ENCODE measurements at regions not wholly inside any gene's neighbourhood (a gene's known extent, or its start where the extent isn't known, plus 50 kb on each side); places are given as distances from the start of the nearest gene placed in this dataset.
"Not testable (repeated sequence)": the region's sequence is repeated elsewhere in the genome, so short reads cannot be mapped to it uniquely, and the experiment has no call there.

DNA sequence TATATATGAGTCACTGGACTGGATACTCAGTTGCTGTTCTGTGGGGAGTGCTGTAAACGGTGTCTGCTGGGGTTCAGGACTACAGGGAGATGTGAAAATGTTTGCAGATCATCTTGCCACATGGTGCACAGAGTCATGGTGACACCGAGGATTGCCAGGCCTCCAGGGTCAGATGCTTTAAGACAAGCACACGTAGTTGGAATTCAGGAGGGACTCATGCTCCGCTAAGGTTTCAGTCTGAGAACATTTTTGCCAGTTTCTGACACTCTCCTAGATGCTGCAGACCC is 211.3 kb downstream of the CXCL12 start:
- no peak for DNase-seq (ENCODE audit: low read depth)

DNA sequence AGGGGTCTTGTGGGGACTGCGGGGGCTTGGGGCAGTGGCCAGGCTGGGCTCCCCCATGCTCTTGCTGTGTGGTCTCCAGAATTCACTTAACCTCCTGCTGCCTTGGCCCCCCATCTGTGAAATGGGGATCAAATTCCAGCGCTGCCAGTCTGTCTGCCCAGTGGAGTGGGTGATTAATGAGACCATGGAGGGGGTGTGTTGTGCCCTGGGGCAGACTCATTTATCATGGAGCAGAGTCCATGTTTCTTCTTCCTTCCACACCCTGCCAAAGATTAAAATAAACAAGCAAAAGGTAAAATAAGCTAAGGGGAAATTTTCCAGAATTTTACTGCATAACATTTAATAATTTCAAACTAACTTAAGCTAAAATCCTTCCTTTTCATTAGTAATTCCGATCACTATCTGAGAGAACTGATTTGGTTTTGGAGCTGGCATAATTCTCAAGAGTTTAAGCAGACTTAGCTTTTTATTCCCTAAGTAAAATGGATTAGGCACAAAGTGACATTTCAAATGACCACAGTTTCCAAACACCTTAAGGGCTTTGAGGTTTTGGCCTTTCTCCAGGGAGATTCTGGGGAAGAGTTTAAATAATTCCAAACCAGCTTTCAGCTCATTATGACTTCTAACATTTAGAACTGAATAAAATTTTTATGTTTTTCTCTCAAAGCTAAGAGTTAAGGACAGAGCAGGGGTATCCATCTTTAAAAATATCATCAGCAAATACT is 211.9 kb downstream of the CXCL12 start:
- DNase-seq (ENCODE audit: low read depth) = no peak

DNA sequence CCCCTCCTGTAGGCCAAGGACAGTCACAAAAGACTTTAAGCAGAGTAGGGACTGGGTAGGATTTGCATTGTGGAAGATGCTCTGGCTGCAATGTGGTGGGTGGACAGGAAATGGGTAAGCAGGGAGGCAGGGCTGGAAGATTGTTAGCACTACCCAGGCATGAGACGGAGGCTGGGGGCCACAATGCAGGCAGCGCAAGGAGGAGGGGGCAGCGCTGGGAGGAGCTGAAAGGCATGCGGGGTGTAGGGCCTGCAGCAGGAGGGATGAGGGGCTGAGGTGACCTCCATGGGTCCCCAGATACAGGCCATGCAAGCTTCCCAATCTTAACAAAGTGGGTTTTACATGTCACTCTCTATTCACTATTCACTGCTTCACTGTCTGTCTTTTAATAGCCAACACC is 213.1 kb downstream of the CXCL12 start:
- no peak for DNase-seq (ENCODE audit: low read depth)

DNA sequence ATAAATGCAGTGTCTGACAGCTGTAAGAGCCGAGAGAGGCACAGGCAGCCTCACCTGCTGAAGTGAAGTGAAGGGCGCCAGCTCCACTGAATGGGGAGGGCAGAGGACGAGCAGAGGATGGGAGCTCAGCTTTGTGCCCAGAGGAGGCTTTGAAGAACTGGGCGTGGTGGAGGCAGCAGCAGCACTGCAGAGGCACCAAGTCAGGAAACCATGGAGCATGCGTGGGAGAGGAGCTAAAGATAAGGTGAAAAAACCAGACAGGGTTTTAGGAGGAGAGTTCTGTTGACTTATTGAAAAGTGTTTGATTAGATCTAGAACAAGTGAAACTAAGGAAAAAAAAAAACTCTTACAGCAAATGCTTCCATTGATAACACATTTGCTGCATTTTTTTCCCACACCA is 216.4 kb downstream of the CXCL12 start:
- no peak for DNase-seq (ENCODE audit: low read depth)

DNA sequence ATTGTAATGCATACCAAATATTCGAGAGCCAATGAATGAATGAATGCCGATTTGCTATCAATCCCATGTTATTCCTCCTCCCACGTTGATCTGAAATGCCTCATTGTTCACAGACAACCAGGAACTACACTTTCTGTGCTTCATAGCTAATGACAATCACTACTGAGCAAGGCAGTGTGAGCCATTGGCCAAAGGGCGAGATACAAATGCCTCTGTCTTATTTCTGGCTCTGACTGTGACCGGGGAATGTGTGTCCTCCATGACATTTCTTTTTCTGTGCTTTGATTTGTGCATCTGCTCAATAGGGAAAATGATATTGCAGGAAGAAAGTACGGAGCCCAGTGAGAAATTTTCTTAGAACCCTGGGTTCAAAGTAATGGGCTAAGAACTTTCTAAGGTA is 217.1 kb downstream of the CXCL12 start:
- DNase-seq (ENCODE audit: low read depth) = no peak

DNA sequence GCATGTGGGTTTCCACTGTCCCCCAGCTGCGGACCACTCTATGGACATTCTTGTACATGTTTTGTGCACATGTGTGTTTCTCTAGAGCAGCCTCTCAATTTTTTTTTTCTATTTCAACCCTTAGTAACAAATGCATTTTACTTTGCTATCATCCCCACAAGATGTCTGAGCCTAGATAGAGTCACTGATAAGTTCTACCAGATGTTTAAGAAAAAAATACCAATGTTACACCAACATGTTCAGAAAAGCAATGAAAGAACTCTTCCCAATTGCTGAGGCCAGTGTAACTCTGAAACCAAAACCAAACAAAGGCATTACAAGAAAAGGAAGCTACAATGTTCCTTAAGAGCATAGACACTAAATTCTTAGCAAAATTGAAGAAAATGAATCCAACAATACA is 218.5 kb downstream of the CXCL12 start:
- DNase-seq (ENCODE audit: low read depth) = no peak

DNA sequence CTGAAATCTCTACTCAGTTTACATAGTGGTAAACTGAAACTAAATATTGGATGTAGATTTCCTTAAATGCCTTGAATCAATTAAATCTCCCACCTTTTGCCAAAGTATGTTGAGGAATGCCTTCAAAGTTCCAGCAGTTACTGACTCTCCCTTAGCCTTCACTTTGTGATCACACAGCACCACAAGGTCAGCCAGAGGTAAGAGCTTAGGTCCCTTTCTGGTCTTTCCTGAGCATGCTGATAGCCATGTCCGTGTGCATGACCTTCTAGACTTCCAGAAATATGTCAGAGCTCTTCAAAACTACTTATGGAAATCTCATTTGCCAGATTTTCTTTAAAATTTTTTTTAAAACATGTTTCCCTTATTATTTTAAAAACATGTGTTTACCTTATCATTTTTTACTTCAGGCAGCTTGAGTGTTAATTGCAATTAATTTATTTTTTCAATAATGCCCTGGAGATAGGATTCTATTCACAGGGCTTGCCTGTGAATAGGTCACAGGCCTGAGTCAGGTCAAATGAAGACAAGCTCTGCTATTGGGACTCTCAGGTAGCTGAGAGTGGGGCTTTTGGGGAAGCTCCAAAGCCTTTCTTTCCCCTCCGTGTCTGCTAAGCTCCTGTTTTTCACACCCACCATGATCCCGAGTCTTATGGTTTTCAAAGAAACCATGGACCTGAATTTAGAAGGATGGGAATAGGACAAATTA is 220.5 kb downstream of the CXCL12 start:
- DNase-seq (ENCODE audit: low read depth) = no peak

DNA sequence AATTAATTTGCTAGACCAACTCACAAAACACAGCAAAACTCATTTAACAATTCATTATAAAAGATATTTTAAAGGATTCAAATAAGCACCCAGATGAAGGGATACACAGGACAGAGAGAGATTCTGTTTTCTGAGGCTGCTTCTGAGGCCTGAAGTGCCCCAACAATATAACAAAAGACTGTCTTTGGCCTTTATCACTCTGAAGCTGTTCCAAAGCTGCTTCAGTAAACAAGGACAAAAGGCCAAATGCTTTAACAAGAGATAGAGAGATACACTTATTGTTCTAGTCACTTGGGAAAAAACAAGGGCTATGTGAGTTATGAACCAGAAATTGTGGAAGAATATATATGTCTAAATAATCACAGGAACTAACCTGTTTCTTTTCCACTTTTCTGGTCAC is 223.7 kb downstream of the CXCL12 start:
- DNase-seq (ENCODE audit: low read depth) = no peak

DNA sequence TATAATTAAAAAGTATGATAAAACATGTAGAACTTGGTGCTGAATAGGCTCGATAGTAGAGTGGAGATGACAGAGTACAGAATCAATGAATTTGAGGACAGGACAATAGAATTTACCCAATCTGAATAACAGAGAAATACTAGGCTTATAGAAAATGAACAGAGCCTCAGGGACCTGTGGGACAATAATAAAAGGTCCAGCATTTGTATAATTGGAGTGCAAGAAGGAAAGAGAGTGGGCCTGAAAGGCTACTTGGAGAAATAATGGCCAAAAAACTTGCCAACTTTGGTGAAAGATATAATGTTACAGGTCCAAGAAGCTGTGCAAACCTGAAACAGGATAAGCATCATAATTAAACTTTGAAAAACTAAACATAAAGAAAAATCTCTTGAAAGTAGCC is 227.3 kb downstream of the CXCL12 start:
- no peak for DNase-seq (ENCODE audit: low read depth)

DNA sequence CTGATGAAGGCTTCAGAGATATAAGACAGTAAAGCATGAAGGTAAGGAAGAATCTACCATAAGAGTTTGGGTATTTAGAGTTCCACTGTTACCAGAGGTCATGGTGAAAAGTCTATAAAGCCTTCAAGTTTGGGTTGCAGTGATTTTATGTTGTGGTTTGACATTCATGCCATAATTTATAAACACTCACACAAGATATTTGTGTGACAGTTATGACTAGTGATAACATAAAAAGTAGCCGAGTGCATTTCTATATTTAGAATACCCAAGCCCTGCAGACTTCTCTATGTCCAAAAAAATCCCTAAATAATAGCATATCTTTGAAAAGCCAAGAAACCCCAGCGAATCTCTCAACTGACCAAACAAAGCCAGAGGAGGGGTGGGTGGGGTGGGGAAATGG is 229.9 kb downstream of the CXCL12 start:
- DNase-seq (ENCODE audit: low read depth) = no peak

DNA sequence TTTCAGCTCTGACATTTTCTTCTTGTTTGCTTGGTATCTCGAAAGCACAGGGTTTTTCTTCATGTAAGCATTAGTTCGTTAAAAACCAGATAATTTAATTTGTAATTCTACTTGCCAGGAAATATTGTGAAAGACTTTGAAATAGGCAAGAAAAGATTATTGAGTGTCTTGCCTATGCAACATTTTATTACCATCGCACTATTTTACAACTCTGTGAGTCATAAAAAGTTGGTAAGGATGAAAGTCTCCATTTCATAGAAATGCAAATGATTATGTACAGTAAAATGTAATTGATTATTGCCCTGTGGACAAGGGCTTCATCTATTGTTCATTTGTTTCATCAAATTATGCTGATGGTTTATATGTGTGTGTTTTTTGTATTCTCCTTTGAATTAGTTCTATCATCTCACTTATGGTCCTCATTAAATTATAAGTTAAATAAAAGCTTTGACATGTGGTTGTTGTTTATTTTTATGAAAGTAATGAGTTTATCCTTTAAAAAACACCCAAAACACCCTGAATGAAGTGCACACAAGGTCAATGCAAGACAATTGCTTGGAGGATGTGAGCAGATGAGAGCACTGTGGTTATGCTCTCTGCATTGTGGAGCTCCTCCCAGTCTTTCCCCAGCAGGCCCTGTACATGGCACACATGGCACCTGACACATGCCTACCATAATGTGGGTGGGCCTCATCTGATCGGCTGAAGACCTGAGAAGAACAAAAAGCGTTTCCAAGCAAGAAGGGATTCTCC is 230.8 kb downstream of the CXCL12 start:
- no peak for DNase-seq (ENCODE audit: low read depth)

DNA sequence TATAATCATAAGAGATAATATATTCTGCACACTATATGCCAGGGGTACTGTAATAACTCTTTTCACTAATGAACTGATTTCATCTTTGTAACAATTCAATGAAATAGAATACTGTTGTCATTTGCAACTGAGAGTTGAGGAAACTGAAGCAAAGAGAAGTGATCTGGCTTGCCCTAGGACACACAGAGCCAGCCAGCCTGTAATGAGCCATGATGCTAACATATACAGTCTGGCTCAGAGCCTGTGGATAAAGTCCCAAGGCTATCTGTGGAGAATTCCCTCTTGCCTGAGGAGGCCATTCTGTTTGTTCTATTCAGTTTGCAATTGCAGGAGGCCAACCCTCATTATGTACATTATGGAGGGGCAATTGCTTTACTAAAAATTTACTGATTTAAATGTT is 241.3 kb downstream of the CXCL12 start:
- no peak for DNase-seq (ENCODE audit: low read depth)

DNA sequence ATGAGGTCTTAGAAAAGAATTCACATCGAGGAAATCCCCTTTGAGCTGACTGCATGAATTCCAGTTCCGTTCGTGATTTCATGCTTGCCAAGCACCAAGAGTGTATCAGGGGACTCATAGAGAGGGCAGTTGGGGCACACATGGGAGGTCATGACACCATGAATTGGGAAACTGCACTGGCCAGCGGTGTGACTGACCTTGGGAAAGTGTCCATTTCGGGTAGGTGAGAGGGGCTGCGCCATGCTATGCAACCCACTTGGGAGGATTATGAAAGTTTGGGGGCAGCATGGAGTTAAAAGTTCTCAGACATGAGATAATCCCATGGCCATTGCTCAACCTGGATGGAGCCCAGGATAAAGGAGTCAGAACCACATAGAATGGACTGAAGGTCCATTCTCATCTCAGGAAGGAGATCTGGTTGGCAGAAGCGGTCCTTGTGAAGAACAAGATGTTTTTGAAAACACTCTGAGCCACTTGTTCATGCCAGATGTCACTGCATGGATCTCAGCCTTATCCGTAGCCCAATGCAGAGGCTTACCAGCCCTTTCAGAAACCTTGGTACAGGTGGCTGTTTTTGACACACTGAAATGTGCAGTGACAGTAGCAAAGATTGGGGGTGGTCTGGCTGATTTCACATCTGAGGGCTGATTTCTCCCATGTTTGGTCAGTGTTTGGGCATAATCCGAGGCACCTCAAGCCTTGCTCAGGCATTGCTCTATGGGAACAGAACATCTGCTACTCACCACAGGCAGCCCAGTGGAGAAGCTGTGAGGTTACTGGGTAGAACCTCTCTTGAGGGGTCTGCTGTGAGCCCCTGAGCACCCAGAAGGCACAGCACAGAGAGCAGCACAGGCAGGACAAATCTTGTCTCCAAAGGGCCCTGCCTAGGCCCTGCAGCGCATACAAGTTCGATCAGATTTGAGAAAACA is 252.3 kb downstream of the CXCL12 start:
- no peak for DNase-seq (ENCODE audit: low read depth)

DNA sequence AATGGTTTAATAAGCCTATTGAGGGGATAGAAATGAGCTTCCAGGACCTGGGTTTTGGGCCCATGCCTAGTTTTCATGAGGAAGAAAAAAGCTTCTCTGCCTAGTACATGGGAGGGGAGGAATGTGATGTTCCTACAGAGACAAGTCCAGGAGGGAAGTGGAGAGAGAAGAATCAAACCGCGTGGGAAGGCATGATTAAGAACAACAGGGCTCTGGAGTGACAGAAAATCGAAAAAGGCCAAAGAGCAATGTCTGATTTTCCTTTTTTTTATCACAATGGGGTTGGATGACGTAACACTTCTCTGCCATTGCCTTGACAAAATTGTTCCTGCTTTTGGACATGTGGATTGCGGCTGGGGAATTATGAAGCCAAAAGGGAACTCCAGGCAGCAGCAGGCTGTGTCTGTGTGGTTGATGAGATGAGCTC is 258.6 kb downstream of the CXCL12 start:
- DNase-seq (ENCODE audit: low read depth) = no peak

DNA sequence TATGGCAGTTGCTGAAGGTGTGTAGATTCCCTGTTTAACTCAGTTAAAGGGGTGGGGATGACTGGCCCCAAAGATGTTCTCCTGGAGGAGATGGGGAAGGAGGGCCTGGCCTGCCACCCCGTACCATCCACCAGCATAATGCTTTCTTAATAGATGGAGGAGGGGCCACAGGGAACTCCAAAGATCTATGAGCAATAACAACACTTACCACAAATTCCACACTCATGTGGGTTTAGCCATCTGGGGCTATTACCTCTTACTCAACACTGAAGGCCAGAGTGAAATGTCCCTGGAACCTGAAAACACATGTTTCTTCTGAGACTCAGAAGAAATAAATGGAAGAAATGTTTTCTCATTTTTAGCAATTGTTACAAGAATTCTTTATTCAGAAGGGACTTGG is 259.0 kb downstream of the CXCL12 start:
- DNase-seq (ENCODE audit: low read depth) = peak; percentile 57

DNA sequence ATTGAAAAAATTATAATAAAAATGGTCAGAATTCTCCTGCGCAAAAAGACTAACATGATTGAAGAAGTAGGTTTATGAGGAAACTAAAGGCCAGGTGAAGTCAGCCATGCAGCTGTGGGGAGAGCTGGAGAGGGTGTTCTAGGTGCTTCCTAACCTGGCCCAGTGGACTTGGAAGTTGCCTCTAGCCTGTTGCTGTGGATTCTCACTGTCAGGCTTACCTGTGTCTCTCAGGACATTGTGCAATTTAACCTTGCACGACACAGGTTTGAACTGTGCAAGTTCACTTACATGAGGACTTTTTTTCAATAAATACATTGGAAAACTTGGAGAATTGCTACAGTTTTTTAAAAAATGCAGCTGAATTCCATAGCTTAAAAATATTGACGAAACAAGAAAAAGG is 266.4 kb downstream of the CXCL12 start:
- DNase-seq (ENCODE audit: low read depth) = no peak

DNA sequence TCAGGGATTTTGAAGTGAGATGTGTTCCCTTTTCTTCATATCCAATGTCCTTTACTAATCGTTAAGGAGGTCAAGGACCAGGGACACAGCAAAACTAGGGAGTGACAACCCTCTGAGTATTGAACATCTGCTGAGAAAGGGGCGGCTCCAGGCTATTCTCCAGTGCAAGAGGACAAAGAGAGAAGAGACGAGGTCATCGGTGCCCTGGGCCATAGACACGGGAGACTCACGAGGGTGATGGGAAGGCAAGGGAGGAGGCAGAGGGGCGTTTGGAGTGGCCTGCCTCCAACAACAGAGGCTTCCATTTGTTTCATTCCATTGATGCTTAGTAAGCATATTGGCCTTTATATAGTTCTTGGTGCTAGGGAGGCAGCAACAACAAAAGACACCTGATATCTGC is 268.4 kb downstream of the CXCL12 start:
- no peak for DNase-seq (ENCODE audit: low read depth)

DNA sequence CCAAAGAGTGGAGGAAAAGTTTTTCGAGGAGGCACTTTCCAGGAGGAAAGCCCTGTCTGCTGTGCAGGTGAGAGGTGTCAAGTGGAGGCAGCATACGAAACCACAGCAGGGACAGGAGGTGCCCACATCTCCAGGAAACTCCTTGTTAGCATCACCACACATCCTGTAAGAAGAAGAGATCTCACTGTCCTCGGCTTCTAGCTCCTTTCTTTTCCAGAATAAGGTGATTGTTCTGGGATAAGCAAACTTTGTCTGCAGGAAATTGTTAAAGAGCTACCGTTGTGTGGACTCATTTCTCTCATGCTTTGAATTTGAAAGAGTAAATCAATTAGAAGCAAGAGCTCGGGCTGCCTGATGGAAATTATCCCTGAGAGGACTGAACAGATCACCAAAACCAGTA is 269.4 kb downstream of the CXCL12 start:
- DNase-seq (ENCODE audit: low read depth) = no peak

DNA sequence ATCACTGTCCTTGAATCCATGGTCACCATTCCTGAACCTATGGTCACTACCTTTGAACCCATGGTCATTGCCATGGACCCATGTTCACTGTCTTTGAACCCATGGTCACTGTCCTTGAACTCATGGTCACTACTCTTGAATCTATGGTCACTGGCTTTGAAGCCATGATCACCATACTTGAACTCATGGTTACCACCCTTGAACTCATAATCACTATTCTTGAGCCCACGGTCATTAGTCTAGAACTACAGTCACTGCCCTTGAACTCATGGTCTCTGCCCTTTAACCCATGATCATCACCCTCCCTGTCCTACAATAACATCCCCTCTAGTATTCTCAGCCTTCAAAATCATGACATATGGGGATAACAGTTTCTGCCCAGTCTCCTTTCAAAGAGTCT is 270.5 kb downstream of the CXCL12 start:
- no peak for DNase-seq (ENCODE audit: low read depth)

DNA sequence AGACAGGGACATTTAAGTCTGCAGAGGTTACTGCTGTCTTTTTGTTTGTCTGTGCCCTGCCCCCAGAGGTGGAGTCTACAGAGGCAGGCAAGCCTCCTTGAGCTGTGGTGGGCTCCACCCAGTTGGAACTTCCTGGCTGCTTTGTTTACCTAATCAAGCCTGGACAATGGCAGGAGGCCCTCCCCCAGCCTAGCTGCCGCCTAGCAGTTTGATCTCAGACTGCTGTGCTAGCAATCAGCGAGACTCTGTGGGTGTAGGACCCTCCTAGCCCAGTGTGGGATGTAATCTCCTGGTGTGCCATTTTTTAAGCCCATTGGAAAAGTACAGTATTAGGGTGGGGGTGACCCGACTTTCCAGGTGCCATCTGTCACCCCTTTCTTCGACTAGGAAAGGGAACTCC is 272.6 kb downstream of the CXCL12 start:
- not testable (repeated sequence) for DNase-seq (ENCODE audit: low read depth)

DNA sequence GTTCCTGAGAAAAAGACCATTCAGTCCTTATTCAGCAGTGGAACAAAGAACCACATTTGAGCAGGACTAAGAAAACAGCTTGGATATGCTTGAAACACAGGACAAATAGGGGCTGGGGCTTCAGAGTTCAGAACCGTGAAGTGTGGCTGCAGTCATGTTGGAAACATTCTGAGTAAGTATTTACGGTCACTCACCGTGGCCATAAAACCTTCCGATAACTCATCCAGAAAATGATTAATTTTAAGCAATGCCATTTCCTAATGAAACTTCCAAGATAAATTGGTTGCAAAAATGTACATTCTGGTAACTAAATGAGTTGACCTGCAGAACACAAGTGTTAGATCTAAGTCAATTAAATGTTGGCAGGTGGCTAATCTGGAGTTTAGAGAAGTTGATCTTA is 279.2 kb downstream of the CXCL12 start:
- no peak for DNase-seq (ENCODE audit: low read depth)

DNA sequence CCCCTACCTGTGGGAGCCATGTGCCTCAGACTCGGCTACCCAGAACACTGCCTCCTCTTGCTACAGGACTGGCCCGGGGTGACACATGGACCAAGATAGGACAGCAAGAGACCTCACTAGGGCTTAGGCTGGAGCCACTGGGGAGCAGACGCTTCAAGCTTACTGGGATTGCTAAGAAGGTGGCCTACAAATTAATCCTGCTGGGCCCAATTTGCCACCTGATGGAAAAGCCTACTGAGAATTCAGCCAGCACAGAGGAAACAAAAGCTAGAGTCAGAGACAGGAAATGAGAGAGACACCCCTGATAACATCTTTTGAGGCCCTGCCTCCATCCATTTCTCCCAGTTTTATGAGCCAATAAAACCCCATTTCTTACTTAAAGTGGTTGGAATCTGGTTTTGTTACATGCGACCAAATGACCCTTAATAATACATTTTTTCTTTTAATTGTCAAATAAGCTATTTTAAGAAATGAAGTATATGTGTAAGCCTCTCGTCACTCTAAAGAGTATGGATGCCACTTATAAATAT is 282.1 kb downstream of the CXCL12 start:
- DNase-seq (ENCODE audit: low read depth) = no peak

Measured in HS-5 (cell line).